Fibroblast of lung (primary cell): ENCODE measurements at regions not wholly inside any gene's neighbourhood (a gene's known extent, or its start where the extent isn't known, plus 50 kb on each side); places are given as distances from the start of the nearest gene placed in this dataset.
"Not testable (repeated sequence)": the region's sequence is repeated elsewhere in the genome, so short reads cannot be mapped to it uniquely, and the experiment has no call there.

Experiments used
- DNase-seq, 2 donors: peaks; one replicate each; pipeline versions ENCODE4 v3.0.0 to v3.0.0-alpha.2; 2010; ENCODE audit warnings: low read depth in 2 of 2
- H2AFZ ChIP-seq: 2 replicates; pipeline ENCODE4 v1.5.1; 2012; ENCODE audit warnings: low read length, control low read depth, inconsistent platforms
- H3K27ac ChIP-seq: 2 replicates; pipeline ENCODE4 v1.5.1; 2011; ENCODE audit warnings: low read length, control low read depth; ENCODE audit not compliant: insufficient read depth
- H3K27me3 ChIP-seq: 2 replicates; pipeline ENCODE4 v1.5.1; 2011; ENCODE audit warnings: mild to moderate bottlenecking, low read length; ENCODE audit not compliant: control insufficient read depth, insufficient read depth
- H3K36me3 ChIP-seq: 2 replicates; pipeline ENCODE4 v1.5.1; 2011; ENCODE audit warnings: low read length; ENCODE audit not compliant: control insufficient read depth, insufficient read depth
- H3K4me1 ChIP-seq: 2 replicates; pipeline ENCODE4 v1.5.1; 2011; ENCODE audit warnings: low read length; ENCODE audit not compliant: control insufficient read depth, insufficient read depth; ENCODE audit errors: extremely low read depth
- H3K4me2 ChIP-seq: 2 replicates; pipeline ENCODE4 v1.5.1; 2011; ENCODE audit warnings: low read length, control low read depth; ENCODE audit not compliant: insufficient read depth; ENCODE audit errors: extremely low read depth
- H3K4me3 ChIP-seq, 4 experiments: fragments of 200-600 bp in 1 of 4; sonication (generic) in 1 of 4; replicated peaks in 1 of 4; 2 replicates each; pipeline ENCODE4 v1.5.1; 2011 to 2016; ENCODE audit warnings: low read length in 4 of 4, low read depth in 3 of 4, mild to moderate bottlenecking in 3 of 4, control low read depth in 2 of 4, inconsistent platforms in 1 of 4, mixed read lengths in 1 of 4; ENCODE audit not compliant: insufficient read depth in 1 of 4; ENCODE audit errors: control extremely low read depth in 1 of 4
- H3K79me2 ChIP-seq: 2 replicates; pipeline ENCODE4 v1.5.1; 2012; ENCODE audit warnings: mild to moderate bottlenecking, low read length, inconsistent platforms; ENCODE audit not compliant: control insufficient read depth, insufficient read depth
- H3K9ac ChIP-seq: 2 replicates; pipeline ENCODE4 v1.5.1; 2011; ENCODE audit warnings: mild to moderate bottlenecking, low read length, control low read depth; ENCODE audit not compliant: insufficient read depth
- H3K9me3 ChIP-seq: 2 replicates; pipeline ENCODE4 v1.5.1; 2012; ENCODE audit warnings: low read depth, low read length; ENCODE audit not compliant: control insufficient read depth, insufficient read depth
- H4K20me1 ChIP-seq: 2 replicates; pipeline ENCODE4 v1.5.1; 2011; ENCODE audit warnings: low read length; ENCODE audit not compliant: control insufficient read depth, insufficient read depth; ENCODE audit errors: extremely low read depth
- CTCF ChIP-seq, 2 donors: IDR thresholded peaks in 1 of 2; conservative IDR thresholded peaks in 1 of 2; 1 replicate in 1 of 2; 2 replicates in 1 of 2; pipeline ENCODE4 v1.5.1; 2011 to 2012; ENCODE audit warnings: low read length in 2 of 2, control low read depth in 1 of 2, inconsistent platforms in 1 of 2, low read depth in 1 of 2, mild to moderate bottlenecking in 1 of 2
- EZH2 ChIP-seq: IDR thresholded peaks from 2 replicates; pipeline ENCODE4 v1.5.1; 2012; ENCODE audit warnings: low read length, control low read depth, mild to moderate bottlenecking; ENCODE audit errors: missing control alignments

GRCh38 chr1:30161953-30162352 lies 561.4 kb downstream of the MATN1 start:
- Histone ChIP-seq H3K4me2 (no peak overlapping the region), H4K20me1 (no peaks in the 10 kb centered on the region)

GRCh38 chr1:30160999-30161689 lies 562.2 kb downstream of the MATN1 start:
- H3K4me1 ChIP-seq: no peaks in the 10 kb centered on the region
- no peak overlapping the region for H3K4me2 ChIP-seq
- H3K36me3 ChIP-seq: no peaks in the 10 kb centered on the region
- H3K27ac ChIP-seq: no peak overlapping the region
- no peaks in the 10 kb centered on the region for H3K27me3 ChIP-seq
- TF ChIP-seq CTCF (conservative IDR thresholded peaks at IDR 0.05 in 1 of 2, IDR thresholded peaks at IDR 0.05 in 1 of 2; ENCODE audit: low read depth in 1 of 2, low read length in 2 of 2): no peak
- no peak for TF ChIP-seq EZH2
- no peak overlapping the region for H2AFZ ChIP-seq
- no peak overlapping the region for H3K9ac ChIP-seq
- DNase-seq: no peak
- H3K9me3 ChIP-seq: no peaks in the 10 kb centered on the region
- no peak overlapping the region for H3K4me3 ChIP-seq
- no peaks in the 10 kb centered on the region for H4K20me1 ChIP-seq
- H3K79me2 ChIP-seq: no peaks in the 10 kb centered on the region

More at GRCh38 chr1:30161953-30162352, 561.4 kb downstream of the MATN1 start:
- Histone ChIP-seq H3K4me3 (no peak overlapping the region), H3K36me3 (no peaks in the 10 kb centered on the region), H3K4me1 (no peaks in the 10 kb centered on the region), H3K27ac (no peak overlapping the region), H3K79me2 (no peaks in the 10 kb centered on the region), H2AFZ (no peak overlapping the region), H3K9ac (no peak overlapping the region), H3K27me3 (no peaks in the 10 kb centered on the region), H3K9me3 (no peaks in the 10 kb centered on the region)
- TF ChIP-seq EZH2: no peak
- no peak for TF ChIP-seq CTCF (conservative IDR thresholded peaks at IDR 0.05 in 1 of 2, IDR thresholded peaks at IDR 0.05 in 1 of 2; ENCODE audit: low read depth in 1 of 2, low read length in 2 of 2)
- no peak for DNase-seq

- Histone ChIP-seq H3K4me1 (no peaks in the 10 kb centered on the region), H3K79me2 (no peaks in the 10 kb centered on the region), H3K4me3 (no peak overlapping the region), H3K27ac (no peak overlapping the region), H4K20me1 (no peaks in the 10 kb centered on the region), H3K27me3 (no peaks in the 10 kb centered on the region), H2AFZ (no peak overlapping the region), H3K9ac (no peak overlapping the region), H3K9me3 (no peaks in the 10 kb centered on the region), H3K36me3 (no peaks in the 10 kb centered on the region), H3K4me2 (no peak overlapping the region)
- TF ChIP-seq EZH2: no peak
- TF ChIP-seq CTCF (conservative IDR thresholded peaks at IDR 0.05 in 1 of 2, IDR thresholded peaks at IDR 0.05 in 1 of 2; ENCODE audit: low read depth in 1 of 2, low read length in 2 of 2): no peak
- no peak for DNase-seq
Measured at GRCh38 chr1:30159015-30159414, 564.4 kb downstream of the MATN1 start.

GRCh38 chr1:30155698-30156097 lies 567.7 kb downstream of the MATN1 start:
- DNase-seq, H3K4me3 ChIP-seq, H3K27ac ChIP-seq, H3K9ac ChIP-seq, H4K20me1 ChIP-seq, H3K4me1 ChIP-seq, H3K36me3 ChIP-seq, H3K27me3 ChIP-seq, H3K79me2 ChIP-seq, H2AFZ ChIP-seq, H3K9me3 ChIP-seq, H3K4me2 ChIP-seq: not testable (repeated sequence)

GRCh38 chr1:30155253-30155652 lies 568.1 kb downstream of the MATN1 start:
- not testable (repeated sequence) for H3K27me3 ChIP-seq, H3K4me3 ChIP-seq, H4K20me1 ChIP-seq, H3K36me3 ChIP-seq, H3K9me3 ChIP-seq, H3K4me1 ChIP-seq, H3K79me2 ChIP-seq, H3K4me2 ChIP-seq, H3K9ac ChIP-seq, H3K27ac ChIP-seq, DNase-seq, H2AFZ ChIP-seq
